Neural progenitor cell (in vitro differentiated cells): ENCODE measurements at regions not wholly inside any gene's neighbourhood (a gene's known extent, or its start where the extent isn't known, plus 50 kb on each side); places are given as distances from the start of the nearest gene placed in this dataset.
"Not testable (repeated sequence)": the region's sequence is repeated elsewhere in the genome, so short reads cannot be mapped to it uniquely, and the experiment has no call there.

Experiments used
- CTCF ChIP-seq: fragments of 200-600 bp; sonication (generic); IDR thresholded peaks from 2 replicates; pipeline ENCODE4 v1.5.1; 2017; ENCODE audit warnings: antibody characterized with exemption, mild to moderate bottlenecking
- EZH2 ChIP-seq: fragments of 200-600 bp; sonication (generic); IDR thresholded peaks from 2 replicates; pipeline ENCODE4 v1.6.1; 2017; ENCODE audit warnings: antibody characterized with exemption, mild to moderate bottlenecking, moderate library complexity
- EZH2phosphoT487 ChIP-seq: fragments of 200-600 bp; sonication (generic); IDR thresholded peaks from 2 replicates; pipeline ENCODE4 v1.6.1; 2017; ENCODE audit warnings: antibody characterized with exemption

GRCh38 chr11:126130781-126131180 lies 68.1 kb upstream of the CDON start:
- TF ChIP-seq CTCF, EZH2, EZH2phosphoT487: not testable (repeated sequence)
